ENCODE measurements at regions not wholly inside any gene's neighbourhood (a gene's known extent, or its start where the extent isn't known, plus 50 kb on each side); places are given as distances from the start of the nearest gene placed in this dataset.

DNA sequence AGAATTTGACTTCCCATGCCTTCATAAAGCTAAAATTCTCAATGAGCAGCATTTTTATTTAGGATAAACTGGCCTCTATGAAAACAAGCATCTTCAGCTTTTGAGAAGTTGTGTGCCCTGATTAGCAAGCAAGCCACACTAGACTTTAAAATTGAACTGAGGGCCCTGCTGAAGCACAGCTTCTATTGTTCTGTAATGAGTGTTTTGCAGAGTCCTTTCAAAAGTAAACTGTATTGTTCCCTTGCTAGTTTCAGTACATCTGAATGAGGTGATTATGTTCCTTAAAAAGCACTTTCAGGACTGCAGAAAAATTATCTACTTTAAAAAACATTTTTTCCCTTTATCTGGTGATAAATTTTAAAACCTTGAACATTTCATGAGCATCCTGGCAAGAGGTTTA is 113.3 kb upstream of the PRPS1L1 start:
- in situ Hi-C loops (cut with HindIII; ENCODE audit: extremely low pct_ligation_motif_present, low pct_unique_long_range_greater_than_20kb) = no loop called here
- Histone ChIP-seq H3K4me2 (ENCODE audit: low read depth, low read length) (no peak overlapping the region), H3K9me3 (ENCODE audit: low read length) (no peaks in the 10 kb centered on the region), H3K36me3 (replicated peaks in 1 of 2; ENCODE audit: control insufficient read depth in 1 of 2, insufficient read depth in 2 of 2, low read length in 2 of 2) (no peaks in the 10 kb centered on the region), H3K4me1 (ENCODE audit: insufficient read depth, low read length) (no peaks in the 10 kb centered on the region), H3K27ac (ENCODE audit: extremely low read length, insufficient read depth, low read length) (no peak overlapping the region), H4K20me1 (ENCODE audit: insufficient read depth, low read length) (no peaks in the 10 kb centered on the region), H2AFZ (ENCODE audit: low read length) (no peak overlapping the region), H3K4me3 (replicated peaks in 1 of 3; ENCODE audit: insufficient read depth in 1 of 3, low read depth in 2 of 3, low read length in 3 of 3) (no peak overlapping the region), H3K9ac (ENCODE audit: insufficient read depth, low read depth, low read length) (no peak overlapping the region), H3K27me3 (ENCODE audit: control insufficient read depth in 1 of 2, insufficient read depth in 2 of 2, low read length in 2 of 2) (no peaks in the 10 kb centered on the region), H3K79me2 (ENCODE audit: insufficient read depth, low read length) (no peaks in the 10 kb centered on the region)
- BruUV-seq (replicated peaks) = no TSS peak
- intact Hi-C loops (cut with micrococcal nuclease; ENCODE audit: unreplicated experiment) = no loop called here
- DNase-seq (ENCODE audit: low spot score) = no peak
- POLR2A ChIA-PET = no interaction called here
- no peak for FAIRE-seq
- TF ChIP-seq, protein P1, sequence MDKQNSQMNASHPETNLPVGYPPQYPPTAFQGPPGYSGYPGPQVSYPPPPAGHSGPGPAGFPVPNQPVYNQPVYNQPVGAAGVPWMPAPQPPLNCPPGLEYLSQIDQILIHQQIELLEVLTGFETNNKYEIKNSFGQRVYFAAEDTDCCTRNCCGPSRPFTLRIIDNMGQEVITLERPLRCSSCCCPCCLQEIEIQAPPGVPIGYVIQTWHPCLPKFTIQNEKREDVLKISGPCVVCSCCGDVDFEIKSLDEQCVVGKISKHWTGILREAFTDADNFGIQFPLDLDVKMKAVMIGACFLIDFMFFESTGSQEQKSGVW (CRISPR knock-in tag; IDR thresholded peaks at IDR 0.05; ENCODE audit: borderline replicate concordance) = no peak
- no peak for TF ChIP-seq EED (CRISPR knock-in tag; IDR thresholded peaks at IDR 0.05)
- no peak for TF ChIP-seq ZNF530 (CRISPR knock-in tag; IDR thresholded peaks at IDR 0.05; ENCODE audit: low read depth)
- TF ChIP-seq, protein P2, sequence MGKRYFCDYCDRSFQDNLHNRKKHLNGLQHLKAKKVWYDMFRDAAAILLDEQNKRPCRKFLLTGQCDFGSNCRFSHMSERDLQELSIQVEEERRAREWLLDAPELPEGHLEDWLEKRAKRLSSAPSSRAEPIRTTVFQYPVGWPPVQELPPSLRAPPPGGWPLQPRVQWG (CRISPR knock-in tag; IDR thresholded peaks at IDR 0.05; ENCODE audit: borderline replicate concordance, low read depth) = no peak
- TF ChIP-seq ISX (CRISPR knock-in tag; conservative IDR thresholded peaks at IDR 0.05) = no peak
- no peak for ATAC-seq
- CTCF ChIA-PET (ENCODE audit: low intra/inter-chr PET ratio, low total read pairs) = no interaction called here

DNA sequence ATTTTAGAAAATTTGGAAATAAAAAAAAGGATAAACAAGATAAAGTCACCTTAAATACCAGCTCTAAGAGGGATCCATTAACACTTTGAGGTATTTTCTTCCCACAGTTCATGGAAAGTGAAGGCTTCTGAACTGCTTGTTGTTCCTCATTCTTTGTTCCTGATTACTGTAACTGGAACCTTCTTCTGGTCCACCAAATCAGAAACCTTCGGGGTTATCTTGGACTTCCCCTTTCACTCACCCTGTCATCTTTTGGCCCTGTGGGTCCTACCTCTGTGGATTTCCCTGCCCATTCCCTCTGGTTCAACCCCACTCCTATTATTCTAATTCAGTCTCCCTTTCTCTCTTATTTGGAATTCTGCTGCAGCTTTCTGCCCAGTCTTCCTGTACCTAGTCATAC is 116.5 kb upstream of the PRPS1L1 start:
- ChIA-PET CTCF (ENCODE audit: low intra/inter-chr PET ratio, low total read pairs) (no interaction called here), POLR2A (no interaction called here)
- H2AFZ ChIP-seq (ENCODE audit: low read length) = no peak overlapping the region

More for the DNA sequence above, 116.5 kb upstream of the PRPS1L1 start:
- no peaks in the 10 kb centered on the region for H3K79me2 ChIP-seq (ENCODE audit: insufficient read depth, low read length)
- H3K4me1 ChIP-seq (ENCODE audit: insufficient read depth, low read length) = no peaks in the 10 kb centered on the region
- no peak overlapping the region for H3K27ac ChIP-seq (ENCODE audit: extremely low read length, insufficient read depth, low read length)
- no peaks in the 10 kb centered on the region for H3K36me3 ChIP-seq (replicated peaks in 1 of 2; ENCODE audit: control insufficient read depth in 1 of 2, insufficient read depth in 2 of 2, low read length in 2 of 2)
- 12% methylated on average over 1 of the region's 1 CpG for WGBS (ENCODE audit: low lambda C conversion rate)
- TF ChIP-seq ZNF615 (CRISPR knock-in tag; IDR thresholded peaks at IDR 0.05; ENCODE audit: borderline replicate concordance) = no peak
- no peak for TF ChIP-seq ZNF777 (CRISPR knock-in tag; IDR thresholded peaks at IDR 0.05)
- TF ChIP-seq MBNL3 (CRISPR knock-in tag; conservative IDR thresholded peaks at IDR 0.05) = no peak
- no peak for TF ChIP-seq GABPA (IDR thresholded peaks at IDR 0.05; ENCODE audit: low read depth, low read length)
- TF ChIP-seq GABPA (CRISPR knock-in tag; IDR thresholded peaks at IDR 0.05; ENCODE audit: low read depth) = no peak
- no peak for TF ChIP-seq MIER2 (CRISPR knock-in tag; IDR thresholded peaks at IDR 0.05)
- no peak for TF ChIP-seq NFIB (CRISPR knock-in tag; IDR thresholded peaks at IDR 0.05; ENCODE audit: borderline replicate concordance)
- TF ChIP-seq ZNF468 (CRISPR knock-in tag; IDR thresholded peaks at IDR 0.05) = no peak
- no peak for TF ChIP-seq NRL (CRISPR knock-in tag; IDR thresholded peaks at IDR 0.05; ENCODE audit: borderline replicate concordance)
- TF ChIP-seq, protein P3, sequence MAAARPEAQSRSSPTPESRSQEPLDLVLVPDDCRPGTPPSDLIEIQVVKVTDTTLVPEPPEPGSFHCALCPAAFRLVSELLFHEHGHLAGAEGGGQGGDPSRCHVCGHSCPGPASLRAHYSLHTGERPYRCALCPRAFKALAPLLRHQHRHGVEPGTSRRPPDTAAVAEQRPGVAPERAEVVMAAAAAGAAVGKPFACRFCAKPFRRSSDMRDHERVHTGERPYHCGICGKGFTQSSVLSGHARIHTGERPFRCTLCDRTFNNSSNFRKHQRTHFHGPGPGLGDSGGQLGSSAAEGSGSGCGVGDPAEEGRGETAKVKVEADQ (CRISPR knock-in tag; IDR thresholded peaks at IDR 0.05; ENCODE audit: borderline replicate concordance) = no peak
- TF ChIP-seq MAZ (IDR thresholded peaks at IDR 0.05; ENCODE audit: borderline replicate concordance, low read depth, low read length) = no peak
- no peak for TF ChIP-seq MAZ (CRISPR knock-in tag; IDR thresholded peaks at IDR 0.05; ENCODE audit: low read depth)
- no peak for TF ChIP-seq ZMYM2 (CRISPR knock-in tag; IDR thresholded peaks at IDR 0.05)
- TF ChIP-seq, protein P4, sequence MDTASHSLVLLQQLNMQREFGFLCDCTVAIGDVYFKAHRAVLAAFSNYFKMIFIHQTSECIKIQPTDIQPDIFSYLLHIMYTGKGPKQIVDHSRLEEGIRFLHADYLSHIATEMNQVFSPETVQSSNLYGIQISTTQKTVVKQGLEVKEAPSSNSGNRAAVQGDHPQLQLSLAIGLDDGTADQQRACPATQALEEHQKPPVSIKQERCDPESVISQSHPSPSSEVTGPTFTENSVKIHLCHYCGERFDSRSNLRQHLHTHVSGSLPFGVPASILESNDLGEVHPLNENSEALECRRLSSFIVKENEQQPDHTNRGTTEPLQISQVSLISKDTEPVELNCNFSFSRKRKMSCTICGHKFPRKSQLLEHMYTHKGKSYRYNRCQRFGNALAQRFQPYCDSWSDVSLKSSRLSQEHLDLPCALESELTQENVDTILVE (CRISPR knock-in tag; IDR thresholded peaks at IDR 0.05) = no peak
- H3K9me3 ChIP-seq (ENCODE audit: low read length) = no peaks in the 10 kb centered on the region
- no peaks in the 10 kb centered on the region for H4K20me1 ChIP-seq (ENCODE audit: insufficient read depth, low read length)
- no peak overlapping the region for H3K9ac ChIP-seq (ENCODE audit: insufficient read depth, low read depth, low read length)
- no TSS peak for BruUV-seq (replicated peaks)
- in situ Hi-C loops (cut with HindIII; ENCODE audit: extremely low pct_ligation_motif_present, low pct_unique_long_range_greater_than_20kb) (no loop called here), intact Hi-C loops (cut with micrococcal nuclease; ENCODE audit: unreplicated experiment) (no loop called here)
- FAIRE-seq = no peak
- DNase-seq (ENCODE audit: low spot score) = no peak
- ATAC-seq = no peak
- no peaks in the 10 kb centered on the region for H3K27me3 ChIP-seq (ENCODE audit: control insufficient read depth in 1 of 2, insufficient read depth in 2 of 2, low read length in 2 of 2)
- H3K4me2 ChIP-seq (ENCODE audit: low read depth, low read length) = no peak overlapping the region
- H3K4me3 ChIP-seq (replicated peaks in 1 of 3; ENCODE audit: insufficient read depth in 1 of 3, low read depth in 2 of 3, low read length in 3 of 3) = no peak overlapping the region
